ENCODE measurements at regions not wholly inside any gene's neighbourhood (a gene's known extent, or its start where the extent isn't known, plus 50 kb on each side); places are given as distances from the start of the nearest gene placed in this dataset.

GRCh38 chr7:35533902-35534301 is 161.0 kb downstream of the HERPUD2 start:
- no peak for DNase-seq

- DNase-seq, result no peak
These were observed 164.5 kb downstream of the HERPUD2 start for GRCh38 chr7:35530124-35531109.

GRCh38 chr7:35529713-35530112 is 165.2 kb downstream of the HERPUD2 start:
- DNase-seq, result no peak

- no peak for DNase-seq
These were observed 166.5 kb downstream of the HERPUD2 start for GRCh38 chr7:35528381-35528977.

- no peak for DNase-seq
These were observed 168.3 kb downstream of the HERPUD2 start for GRCh38 chr7:35526645-35527044.

- DNase-seq, result no peak
These were observed 170.7 kb downstream of the HERPUD2 start for GRCh38 chr7:35524112-35524804.

GRCh38 chr7:35523292-35523691 is 171.6 kb downstream of the HERPUD2 start:
- DNase-seq, result no peak

GRCh38 chr7:35522697-35523096 is 172.2 kb downstream of the HERPUD2 start:
- DNase-seq, result no peak

- DNase-seq, result no peak
These were observed 173.0 kb downstream of the HERPUD2 start for GRCh38 chr7:35521941-35522340.

GRCh38 chr7:35520810-35521625 is 173.9 kb downstream of the HERPUD2 start:
- no peak for DNase-seq

- no peak for DNase-seq
These were observed 174.7 kb downstream of the HERPUD2 start for GRCh38 chr7:35519971-35520809.

GRCh38 chr7:35518767-35519166 is 176.2 kb downstream of the HERPUD2 start:
- DNase-seq, result no peak

GRCh38 chr7:35516498-35516897 is 178.4 kb downstream of the HERPUD2 start:
- no peak for DNase-seq

- DNase-seq, result no peak
These were observed 181.1 kb downstream of the HERPUD2 start for GRCh38 chr7:35513828-35514227.

- DNase-seq, result no peak
These were observed 181.7 kb downstream of the HERPUD2 start for GRCh38 chr7:35513195-35513594.

- no peak for DNase-seq
These were observed 182.2 kb downstream of the HERPUD2 start for GRCh38 chr7:35512716-35513115.

GRCh38 chr7:35508623-35509400 is 186.1 kb downstream of the HERPUD2 start:
- DNase-seq, result no peak

- DNase-seq, result no peak
These were observed 189.9 kb downstream of the HERPUD2 start for GRCh38 chr7:35505066-35505465.

- DNase-seq, result no peak
These were observed 190.6 kb downstream of the HERPUD2 start for GRCh38 chr7:35504365-35504764.

GRCh38 chr7:35501681-35502080 is 193.3 kb downstream of the HERPUD2 start:
- DNase-seq, result no peak

GRCh38 chr7:35499226-35499625 is 195.7 kb downstream of the HERPUD2 start:
- no peak for DNase-seq

Measured in activated gamma-delta T cell (primary cell).